IMR-90 (cell line): ENCODE measurements at regions not wholly inside any gene's neighbourhood (a gene's known extent, or its start where the extent isn't known, plus 50 kb on each side); places are given as distances from the start of the nearest gene placed in this dataset.

Experiments used
- ATAC-seq: fragments of 200-7000 bp; cut with Tn5 transposase; 2 replicates; pipeline ENCODE4 v1.9.1; 2020; ENCODE audit warnings: low read depth, mild to moderate bottlenecking, moderate library complexity
- BruUV-seq: library from RNA; stranded (reverse); fragments of 400-500 nt; replicated peaks from 2 replicates; lab custom pipeline; 2021; lab: Mats Ljungman, UMichigan
- CTCF ChIA-PET: fragments of 300-600 bp; formaldehyde crosslinking; extraction: SDS; loops from one replicate; lab custom pipeline; 2021; ENCODE audit warnings: antibody characterized with exemption; lab: Yijun Ruan, JAX
- POLR2A ChIA-PET: fragments of 300-600 bp; sonication (Branson Sonifier 250); formaldehyde crosslinking; loops from one replicate; lab custom pipeline; 2022; ENCODE audit warnings: antibody characterized with exemption; ENCODE audit not compliant: unreplicated experiment; lab: Charles Lee
- DNase-seq: peaks from one replicate; pipeline ENCODE4 v3.0.0; 2013
- H2AFZ ChIP-seq: replicated peaks from 2 replicates; pipeline ENCODE3; 2013; ENCODE audit warnings: low read length, mild to moderate bottlenecking; ENCODE audit not compliant: poor library complexity
- H2AK5ac ChIP-seq: 2 replicates; pipeline ENCODE4 v1.6.1; 2013; ENCODE audit warnings: low read depth, low read length, inconsistent platforms
- H2AK9ac ChIP-seq: replicated peaks from 2 replicates; pipeline ENCODE3; 2013; ENCODE audit warnings: mild to moderate bottlenecking, low read depth, low read length, moderate library complexity; ENCODE audit not compliant: poor library complexity
- H2BK120ac ChIP-seq: 2 replicates; pipeline ENCODE4 v1.6.1; 2013; ENCODE audit warnings: low read depth, low read length, inconsistent platforms
- H2BK15ac ChIP-seq: 3 replicates; pipeline ENCODE4 v1.6.1; 2013; ENCODE audit warnings: low read depth, low read length, inconsistent platforms
- H2BK20ac ChIP-seq: 2 replicates; pipeline ENCODE4 v1.6.1; 2013; ENCODE audit warnings: low read depth, mild to moderate bottlenecking, inconsistent platforms, low read length, moderate library complexity
- H2BK5ac ChIP-seq: 2 replicates; pipeline ENCODE4 v1.6.1; 2013; ENCODE audit warnings: mild to moderate bottlenecking, low read depth, low read length, inconsistent platforms; ENCODE audit not compliant: poor library complexity, severe bottlenecking
- H3K14ac ChIP-seq: replicated peaks from 2 replicates; pipeline ENCODE4 v1.6.1; 2013; ENCODE audit warnings: low read depth, low read length, inconsistent platforms
- H3K18ac ChIP-seq: 2 replicates; pipeline ENCODE4 v1.6.1; 2013; ENCODE audit warnings: low read depth, low read length, control low read depth
- H3K23ac ChIP-seq: 2 replicates; pipeline ENCODE4 v1.6.1; 2013; ENCODE audit warnings: low read depth, low read length, inconsistent platforms
- H3K27ac ChIP-seq: 2 replicates; pipeline ENCODE4 v1.5.1; 2013; ENCODE audit warnings: mild to moderate bottlenecking, control low read depth, low read length; ENCODE audit not compliant: insufficient read depth
- H3K27me3 ChIP-seq: 2 replicates; pipeline ENCODE4 v1.6.1; 2013; ENCODE audit warnings: low read length; ENCODE audit not compliant: control insufficient read depth, insufficient read depth
- H3K36me3 ChIP-seq: 2 replicates; pipeline ENCODE4 v1.6.1; 2013; ENCODE audit warnings: low read length, mixed read lengths; ENCODE audit not compliant: control insufficient read depth, insufficient read depth
- H3K4ac ChIP-seq: 2 replicates; pipeline ENCODE4 v1.6.1; 2013; ENCODE audit warnings: low read depth, low read length, inconsistent platforms
- H3K4me1 ChIP-seq: 2 replicates; pipeline ENCODE4 v1.6.1; 2013; ENCODE audit warnings: low read length, mixed read lengths; ENCODE audit not compliant: control insufficient read depth, insufficient read depth
- H3K4me2 ChIP-seq: 2 replicates; pipeline ENCODE4 v1.6.1; 2013; ENCODE audit warnings: low read depth, mild to moderate bottlenecking, control low read depth, low read length, moderate library complexity
- H3K4me3 ChIP-seq: 2 replicates; pipeline ENCODE4 v1.5.1; 2013; ENCODE audit warnings: low read depth, mild to moderate bottlenecking, control low read depth, low read length, moderate library complexity; ENCODE audit not compliant: insufficient read depth
- H3K56ac ChIP-seq: 2 replicates; pipeline ENCODE4 v1.6.1; 2013; ENCODE audit warnings: low read length, inconsistent platforms; ENCODE audit not compliant: insufficient read depth; ENCODE audit errors: extremely low read depth
- H3K79me1 ChIP-seq, 2 experiments: 2 replicates each; pipeline ENCODE4 v1.6.1; 2013; ENCODE audit warnings: low read length in 2 of 2, inconsistent platforms in 1 of 2, low read depth in 1 of 2
- H3K9ac ChIP-seq: 2 replicates; pipeline ENCODE4 v1.6.1; 2013; ENCODE audit warnings: low read depth, low read length, control low read depth
- H3K9me1 ChIP-seq: 2 replicates; pipeline ENCODE4 v1.6.1; 2013; ENCODE audit warnings: low read length, inconsistent platforms; ENCODE audit not compliant: insufficient read depth
- H3K9me3 ChIP-seq: 2 replicates; pipeline ENCODE4 v1.6.1; 2013; ENCODE audit warnings: low read length; ENCODE audit not compliant: control insufficient read depth, insufficient read depth
- H4K20me1 ChIP-seq: 2 replicates; pipeline ENCODE4 v1.6.1; 2013; ENCODE audit warnings: low read length, inconsistent platforms; ENCODE audit not compliant: insufficient read depth
- H4K5ac ChIP-seq: 2 replicates; pipeline ENCODE4 v1.6.1; 2013; ENCODE audit warnings: mild to moderate bottlenecking, low read depth, low read length, control low read depth
- H4K8ac ChIP-seq, 2 experiments: 2 replicates each; pipeline ENCODE4 v1.6.1; 2013; ENCODE audit warnings: low read depth in 2 of 2, low read length in 2 of 2, control low read depth in 1 of 2, inconsistent platforms in 1 of 2
- H4K91ac ChIP-seq: 2 replicates; pipeline ENCODE4 v1.6.1; 2013; ENCODE audit warnings: low read depth, low read length, inconsistent platforms; ENCODE audit not compliant: insufficient read depth
- BHLHE40 ChIP-seq: fragments of 150-350 bp; IDR thresholded peaks from 2 replicates; pipeline ENCODE4 v1.6.1; 2016; ENCODE audit warnings: mild to moderate bottlenecking, low read depth, low read length
- CEBPB ChIP-seq: IDR thresholded peaks from 2 replicates; pipeline ENCODE4 v1.6.1; 2012; ENCODE audit warnings: low read depth, low read length, improper control_type of control experiment
- CHD1 ChIP-seq: IDR thresholded peaks from 2 replicates; pipeline ENCODE4 v1.6.1; 2012; ENCODE audit warnings: low read depth, low read length, improper control_type of control experiment
- FOS ChIP-seq: fragments of 150-350 bp; IDR thresholded peaks from 2 replicates; pipeline ENCODE4 v1.6.1; 2016; ENCODE audit warnings: low read depth, low read length
- MAFK ChIP-seq: IDR thresholded peaks from 2 replicates; pipeline ENCODE4 v1.6.1; 2012; ENCODE audit warnings: low read depth, low read length, improper control_type of control experiment
- MAZ ChIP-seq: IDR thresholded peaks from 2 replicates; pipeline ENCODE4 v1.6.1; 2012; ENCODE audit warnings: low read depth, mild to moderate bottlenecking, low read length, improper control_type of control experiment, moderate library complexity, borderline replicate concordance
- MXI1 ChIP-seq: IDR thresholded peaks from 2 replicates; pipeline ENCODE4 v1.6.1; 2012; ENCODE audit warnings: low read depth, mild to moderate bottlenecking, low read length, moderate library complexity, borderline replicate concordance
- NFE2L2 ChIP-seq: fragments of 150-350 bp; IDR thresholded peaks from 2 replicates; pipeline ENCODE4 v1.6.1; 2016; ENCODE audit warnings: low read depth, mild to moderate bottlenecking, low read length
- POLR2A ChIP-seq: IDR thresholded peaks from 2 replicates; pipeline ENCODE4 v1.6.1; 2012; ENCODE audit warnings: mild to moderate bottlenecking, low read depth, low read length
- RAD21 ChIP-seq: IDR thresholded peaks from 2 replicates; pipeline ENCODE4 v1.6.1; 2012; ENCODE audit warnings: low read length, improper control_type of control experiment
- RCOR1 ChIP-seq: IDR thresholded peaks from 2 replicates; pipeline ENCODE4 v1.6.1; 2012; ENCODE audit warnings: mild to moderate bottlenecking, low read length, improper control_type of control experiment; ENCODE audit not compliant: insufficient replicate concordance
- RFX5 ChIP-seq: IDR thresholded peaks from 2 replicates; pipeline ENCODE4 v1.8.0; 2012; ENCODE audit warnings: low read depth, mild to moderate bottlenecking, low read length, moderate library complexity
- SMC3 ChIP-seq: fragments of 150-350 bp; IDR thresholded peaks from 2 replicates; pipeline ENCODE4 v1.6.1; 2016; ENCODE audit warnings: low read depth, mild to moderate bottlenecking, antibody characterized with exemption, low read length, moderate library complexity
- WGBS, 2 experiments: methylation state at CpG; one replicate each; pipeline versions ENCODE4 v1.1.5 to v1.1.7; 2013; ENCODE audit warnings: missing lambda C conversion rate in 2 of 2; ENCODE audit not compliant: insufficient read length in 1 of 2; ENCODE audit errors: extremely low coverage in 2 of 2; 5-methylcytosine and 5-hydroxymethylcytosine counted together
- dilution Hi-C: fragments of 300-500 bp; cut with HindIII; formaldehyde crosslinking; loops from one replicate; pipeline ENCODE4 v1.14.3; 2018; ENCODE audit warnings: low sequenced_read_pairs; ENCODE audit not compliant: unreplicated experiment
- in situ Hi-C: fragments of 300-500 bp; cut with MboI; formaldehyde crosslinking; loops from 3 replicates; pipeline ENCODE4 v1.14.3; 2019; ENCODE audit warnings: low sequenced_read_pairs, inconsistent platforms, mixed read lengths
- intact Hi-C: fragments of 100-400 bp; cut with micrococcal nuclease; formaldehyde crosslinking; loops from 2 replicates; pipeline ENCODE4 v1.10.0; 2022
- TF ChIP-seq, protein P1 (sequence below): fragments of 150-350 bp; IDR thresholded peaks from 2 replicates; pipeline ENCODE4 v1.6.1; 2017; ENCODE audit warnings: mild to moderate bottlenecking, antibody characterized with exemption, low read length, low read depth
- TF ChIP-seq, protein P2 (sequence below): fragments of 150-350 bp; IDR thresholded peaks from 2 replicates; pipeline ENCODE4 v1.6.1; 2016; ENCODE audit warnings: low read depth, mild to moderate bottlenecking, low read length, moderate library complexity, borderline replicate concordance
- TF ChIP-seq, protein P3 (sequence below): conservative IDR thresholded peaks from 2 replicates; pipeline ENCODE4 v1.5.1; 2012; ENCODE audit warnings: mild to moderate bottlenecking, low read depth, low read length, improper control_type of control experiment

GRCh38 chr3:96756516-96756915 is 57.9 kb upstream of the EPHA6 start:
- Histone ChIP-seq H3K4me3 (no peak overlapping the region), H4K5ac (no peak overlapping the region), H3K14ac (no peak overlapping the region), H3K56ac (no peak overlapping the region), H2AK5ac (no peak overlapping the region), H3K9ac (no peak overlapping the region), H2BK15ac (no peak overlapping the region), H2BK20ac (no peak overlapping the region), H2AFZ (no peak overlapping the region), H3K18ac (no peak overlapping the region), H4K8ac (no peak overlapping the region), H3K36me3 (no peaks in the 10 kb centered on the region), H4K91ac (no peak overlapping the region), H3K27me3 (no peaks in the 10 kb centered on the region), H2AK9ac (no peak overlapping the region), H3K23ac (no peak overlapping the region), H4K20me1 (no peaks in the 10 kb centered on the region), H3K4me1 (no peaks in the 10 kb centered on the region), H2BK5ac (no peak overlapping the region), H2BK120ac (no peak overlapping the region), H3K9me3 (peaks cover 13% of the 10 kb centered on the region), H3K4ac (no peak overlapping the region), H3K4me2 (no peak overlapping the region), H3K27ac (no peak overlapping the region), H3K79me1 (no peaks in the 10 kb centered on the region), H3K9me1 (no peaks in the 10 kb centered on the region)
- DNase-seq, result no peak
- intact Hi-C loops (no loop called here), dilution Hi-C loops (no loop called here), in situ Hi-C loops (no loop called here)
- CTCF ChIA-PET, result no interaction called here
- no peak for ATAC-seq
- TF ChIP-seq RFX5, result no peak
- TF ChIP-seq, protein P1, sequence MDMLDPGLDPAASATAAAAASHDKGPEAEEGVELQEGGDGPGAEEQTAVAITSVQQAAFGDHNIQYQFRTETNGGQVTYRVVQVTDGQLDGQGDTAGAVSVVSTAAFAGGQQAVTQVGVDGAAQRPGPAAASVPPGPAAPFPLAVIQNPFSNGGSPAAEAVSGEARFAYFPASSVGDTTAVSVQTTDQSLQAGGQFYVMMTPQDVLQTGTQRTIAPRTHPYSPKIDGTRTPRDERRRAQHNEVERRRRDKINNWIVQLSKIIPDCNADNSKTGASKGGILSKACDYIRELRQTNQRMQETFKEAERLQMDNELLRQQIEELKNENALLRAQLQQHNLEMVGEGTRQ, result no peak
- TF ChIP-seq RCOR1, result no peak
- TF ChIP-seq MAFK, result no peak
- TF ChIP-seq POLR2A, result no peak
- TF ChIP-seq, protein P2, sequence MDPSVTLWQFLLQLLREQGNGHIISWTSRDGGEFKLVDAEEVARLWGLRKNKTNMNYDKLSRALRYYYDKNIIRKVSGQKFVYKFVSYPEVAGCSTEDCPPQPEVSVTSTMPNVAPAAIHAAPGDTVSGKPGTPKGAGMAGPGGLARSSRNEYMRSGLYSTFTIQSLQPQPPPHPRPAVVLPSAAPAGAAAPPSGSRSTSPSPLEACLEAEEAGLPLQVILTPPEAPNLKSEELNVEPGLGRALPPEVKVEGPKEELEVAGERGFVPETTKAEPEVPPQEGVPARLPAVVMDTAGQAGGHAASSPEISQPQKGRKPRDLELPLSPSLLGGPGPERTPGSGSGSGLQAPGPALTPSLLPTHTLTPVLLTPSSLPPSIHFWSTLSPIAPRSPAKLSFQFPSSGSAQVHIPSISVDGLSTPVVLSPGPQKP, result no peak
- TF ChIP-seq MXI1, result no peak
- TF ChIP-seq SMC3, result no peak
- TF ChIP-seq FOS, result no peak
- no peak for TF ChIP-seq BHLHE40
- TF ChIP-seq NFE2L2, result no peak
- TF ChIP-seq CHD1, result no peak
- TF ChIP-seq MAZ, result no peak
- TF ChIP-seq RAD21, result no peak
- no peak for TF ChIP-seq CEBPB
- TF ChIP-seq, protein P3, sequence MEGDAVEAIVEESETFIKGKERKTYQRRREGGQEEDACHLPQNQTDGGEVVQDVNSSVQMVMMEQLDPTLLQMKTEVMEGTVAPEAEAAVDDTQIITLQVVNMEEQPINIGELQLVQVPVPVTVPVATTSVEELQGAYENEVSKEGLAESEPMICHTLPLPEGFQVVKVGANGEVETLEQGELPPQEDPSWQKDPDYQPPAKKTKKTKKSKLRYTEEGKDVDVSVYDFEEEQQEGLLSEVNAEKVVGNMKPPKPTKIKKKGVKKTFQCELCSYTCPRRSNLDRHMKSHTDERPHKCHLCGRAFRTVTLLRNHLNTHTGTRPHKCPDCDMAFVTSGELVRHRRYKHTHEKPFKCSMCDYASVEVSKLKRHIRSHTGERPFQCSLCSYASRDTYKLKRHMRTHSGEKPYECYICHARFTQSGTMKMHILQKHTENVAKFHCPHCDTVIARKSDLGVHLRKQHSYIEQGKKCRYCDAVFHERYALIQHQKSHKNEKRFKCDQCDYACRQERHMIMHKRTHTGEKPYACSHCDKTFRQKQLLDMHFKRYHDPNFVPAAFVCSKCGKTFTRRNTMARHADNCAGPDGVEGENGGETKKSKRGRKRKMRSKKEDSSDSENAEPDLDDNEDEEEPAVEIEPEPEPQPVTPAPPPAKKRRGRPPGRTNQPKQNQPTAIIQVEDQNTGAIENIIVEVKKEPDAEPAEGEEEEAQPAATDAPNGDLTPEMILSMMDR, result no peak
- BruUV-seq, result no TSS peak
- POLR2A ChIA-PET, result no interaction called here
- no CpG with 5 or more reads among the region's 1 CpG for WGBS, 2 experiments
